ENCODE measurements at regions not wholly inside any gene's neighbourhood (a gene's known extent, or its start where the extent isn't known, plus 50 kb on each side); places are given as distances from the start of the nearest gene placed in this dataset.
"Not testable (repeated sequence)": the region's sequence is repeated elsewhere in the genome, so short reads cannot be mapped to it uniquely, and the experiment has no call there.

DNA sequence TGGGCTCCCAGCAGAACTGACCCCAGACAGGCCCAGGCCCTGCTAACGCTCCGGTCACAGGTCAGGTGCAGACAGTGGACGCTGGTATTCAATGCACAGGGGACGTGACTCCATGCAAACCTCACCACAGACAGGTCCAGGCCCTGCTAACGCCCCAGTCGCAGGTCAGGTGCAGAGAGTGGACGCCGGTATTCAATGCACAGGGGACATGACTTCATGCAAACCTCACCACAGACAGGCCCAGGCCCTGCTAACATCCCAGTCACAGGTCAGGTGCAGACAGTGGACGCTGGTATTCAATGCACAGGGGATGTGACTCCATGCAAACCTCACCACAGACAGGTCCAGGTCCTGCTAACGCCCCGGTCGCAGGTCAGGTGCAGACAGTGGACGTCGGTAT, 98.5 kb downstream of the SHOX start:
- H3K4me3 Mint-ChIP-seq; H3K4me1 Mint-ChIP-seq (ENCODE audit: low read depth in 2 of 2); DNase-seq; H3K36me3 Mint-ChIP-seq (ENCODE audit: insufficient read depth); H3K27ac Mint-ChIP-seq; ATAC-seq (replicated peaks); H3K27me3 Mint-ChIP-seq: not testable (repeated sequence)
- peaks cover 4 to 12% of the 10 kb centered on the region in 2 donors for H3K9me3 Mint-ChIP-seq

DNA sequence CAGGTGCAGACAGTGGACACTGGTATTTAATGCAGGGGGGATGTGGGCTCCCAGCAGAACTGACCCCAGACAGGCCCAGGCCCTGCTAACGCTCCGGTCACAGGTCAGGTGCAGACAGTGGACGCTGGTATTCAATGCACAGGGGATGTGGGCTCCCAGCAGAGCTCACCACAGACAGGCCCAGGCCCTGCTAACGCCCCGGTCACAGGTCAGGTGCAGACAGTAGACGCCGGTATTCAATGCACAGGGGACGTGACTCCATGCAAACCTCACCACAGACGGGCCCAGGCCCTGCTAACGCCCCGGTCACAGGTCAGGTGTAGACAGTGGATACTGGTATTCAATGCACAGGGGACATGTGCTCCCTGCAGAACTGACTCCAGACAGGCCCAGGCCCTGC, 98.0 kb downstream of the SHOX start:
- not testable (repeated sequence) for H3K27me3 Mint-ChIP-seq; H3K4me1 Mint-ChIP-seq (ENCODE audit: low read depth in 2 of 2); H3K4me3 Mint-ChIP-seq; ATAC-seq (replicated peaks); DNase-seq; H3K36me3 Mint-ChIP-seq (ENCODE audit: insufficient read depth); H3K27ac Mint-ChIP-seq
- H3K9me3 Mint-ChIP-seq = peaks cover 9 to 15% of the 10 kb centered on the region in 2 donors

DNA sequence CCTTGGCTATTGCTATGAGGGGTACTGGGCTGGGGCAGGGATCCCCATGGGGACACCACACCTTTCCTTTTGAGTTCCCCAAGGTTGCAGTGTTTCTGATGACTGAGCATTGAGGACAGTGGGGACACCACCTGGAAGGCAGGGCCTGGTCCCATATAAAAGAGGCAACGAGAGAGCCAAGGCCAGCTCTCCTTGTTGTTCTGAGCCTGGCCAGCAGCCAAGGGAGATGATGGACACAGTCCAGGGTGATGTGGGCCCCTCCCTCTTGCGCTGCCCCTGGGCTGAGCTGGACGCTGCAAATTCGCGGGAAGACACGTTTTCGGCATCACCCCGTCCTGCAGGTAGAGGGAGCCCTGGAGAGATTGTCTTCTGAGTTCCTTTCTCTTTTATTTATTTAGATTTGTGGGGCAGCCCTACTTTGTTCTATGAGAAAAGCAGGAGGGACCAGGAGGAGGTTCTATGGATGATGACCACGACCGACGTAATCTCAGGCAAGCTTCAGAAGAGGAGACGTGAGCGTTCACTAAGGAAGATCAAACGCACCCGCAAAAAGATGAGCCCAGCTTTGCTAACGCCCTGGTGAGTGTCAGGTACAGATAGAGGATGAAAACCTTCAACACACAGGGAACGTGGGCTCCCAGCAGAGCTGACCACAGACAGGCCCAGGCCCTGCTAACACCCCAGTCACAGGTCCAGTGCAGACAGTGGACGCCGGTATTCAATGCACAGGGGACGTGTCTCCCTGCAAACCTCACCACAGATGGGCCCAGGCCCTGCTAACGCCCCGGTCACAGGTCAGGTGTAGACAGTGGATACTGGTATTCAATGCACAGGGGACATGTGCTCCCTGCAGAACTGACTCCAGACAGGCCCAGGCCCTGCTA, 97.4 kb downstream of the SHOX start:
- ATAC-seq (replicated peaks) (no peak), DNase-seq (no peak)
- H3K27ac Mint-ChIP-seq = no peak overlapping the region
- H3K27me3 Mint-ChIP-seq = no peaks in the 10 kb centered on the region
- H3K4me3 Mint-ChIP-seq = no peak overlapping the region
- peaks cover 13 to 16% of the 10 kb centered on the region in 2 donors for H3K9me3 Mint-ChIP-seq
- peaks cover 3% of the 10 kb centered on the region for H3K36me3 Mint-ChIP-seq (ENCODE audit: insufficient read depth)
- H3K4me1 Mint-ChIP-seq (ENCODE audit: low read depth in 2 of 2) = peaks cover 0 to 6% of the 10 kb centered on the region in 2 donors

DNA sequence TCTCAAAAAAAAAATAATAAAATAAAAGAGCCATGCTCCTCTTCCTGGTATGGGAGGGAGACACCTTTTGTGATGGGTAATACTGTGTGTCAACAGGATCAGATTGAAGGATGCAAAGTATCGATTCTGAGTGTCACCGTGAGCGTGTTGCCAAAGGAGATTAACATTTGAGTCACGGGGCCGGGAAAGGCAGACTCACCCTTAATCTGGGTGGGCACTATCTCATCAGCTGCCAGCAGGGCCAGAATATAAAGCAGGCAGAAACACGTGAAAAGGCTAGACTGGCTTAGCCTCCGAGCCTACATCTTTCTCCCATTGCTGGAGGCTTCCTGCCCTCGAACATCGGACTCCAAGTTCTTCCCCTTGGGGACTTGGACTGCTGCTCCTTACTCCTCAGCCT, 95.4 kb downstream of the SHOX start:
- DNase-seq (no peak), ATAC-seq (replicated peaks) (no peak)
- Mint-ChIP-seq H3K27me3 (no peaks in the 10 kb centered on the region), H3K4me1 (ENCODE audit: low read depth in 2 of 2) (peaks cover 0 to 6% of the 10 kb centered on the region in 2 donors), H3K4me3 (no peak overlapping the region), H3K36me3 (ENCODE audit: insufficient read depth) (peaks cover 3% of the 10 kb centered on the region), H3K27ac (no peak overlapping the region), H3K9me3 (peaks cover 13 to 18% of the 10 kb centered on the region in 2 donors)

DNA sequence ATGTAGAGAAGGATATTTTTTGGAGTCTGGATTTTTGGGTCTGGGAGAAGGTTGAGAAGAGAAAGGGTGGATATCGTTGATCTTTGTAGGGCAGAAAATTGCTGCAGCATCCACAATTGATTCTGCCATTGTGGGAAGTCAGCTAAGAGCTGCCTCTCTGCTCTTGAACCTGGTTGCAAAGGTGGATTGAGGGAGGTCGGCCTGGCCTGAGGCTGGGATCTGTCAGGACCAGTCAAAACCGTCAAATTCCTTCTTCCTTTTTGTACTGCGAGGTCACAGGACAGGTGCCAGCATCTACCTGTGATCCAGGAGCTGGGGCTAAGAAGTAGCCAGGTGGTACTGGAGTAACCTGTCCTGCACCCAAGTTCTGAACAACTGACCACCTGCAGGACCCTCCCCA, 93.7 kb downstream of the SHOX start:
- H3K27ac Mint-ChIP-seq = peak overlapping the region in 1 of 2 donors; percentile 13
- H3K4me1 Mint-ChIP-seq (ENCODE audit: low read depth in 2 of 2) = peaks cover 0 to 6% of the 10 kb centered on the region in 2 donors
- H3K36me3 Mint-ChIP-seq (ENCODE audit: insufficient read depth) = peaks cover 3% of the 10 kb centered on the region
- no peak for ATAC-seq (replicated peaks)
- peaks cover 13 to 17% of the 10 kb centered on the region in 2 donors for H3K9me3 Mint-ChIP-seq
- no peak overlapping the region for H3K4me3 Mint-ChIP-seq
- no peak for DNase-seq
- H3K27me3 Mint-ChIP-seq = no peaks in the 10 kb centered on the region

DNA sequence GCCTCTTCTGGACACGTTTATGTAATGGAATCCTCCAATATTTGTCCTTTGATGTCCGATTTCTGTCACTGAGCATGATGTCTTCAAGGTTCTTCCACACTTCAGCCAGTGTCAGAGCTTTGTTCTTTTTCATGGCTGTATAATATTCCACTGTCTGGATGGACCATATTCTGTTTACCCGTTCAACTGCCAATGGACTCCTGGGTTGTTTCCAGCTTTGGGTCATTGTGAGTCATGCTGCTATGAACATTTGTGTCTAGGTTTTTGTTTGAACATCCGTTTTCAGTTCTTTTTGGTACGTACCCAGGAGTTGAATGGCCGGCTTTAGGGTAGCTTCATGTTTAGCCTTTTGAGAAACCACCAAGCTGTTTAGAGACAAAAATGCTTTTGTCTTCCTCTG, 93.2 kb downstream of the SHOX start:
- H3K4me1 Mint-ChIP-seq (ENCODE audit: low read depth in 2 of 2) = peaks cover 0 to 6% of the 10 kb centered on the region in 2 donors
- DNase-seq (no peak), ATAC-seq (replicated peaks) (no peak)
- H3K4me3 Mint-ChIP-seq = no peak overlapping the region
- H3K27me3 Mint-ChIP-seq = no peaks in the 10 kb centered on the region
- H3K9me3 Mint-ChIP-seq = peaks cover 13 to 17% of the 10 kb centered on the region in 2 donors
- H3K27ac Mint-ChIP-seq = no peak overlapping the region
- H3K36me3 Mint-ChIP-seq (ENCODE audit: insufficient read depth) = peaks cover 3% of the 10 kb centered on the region

DNA sequence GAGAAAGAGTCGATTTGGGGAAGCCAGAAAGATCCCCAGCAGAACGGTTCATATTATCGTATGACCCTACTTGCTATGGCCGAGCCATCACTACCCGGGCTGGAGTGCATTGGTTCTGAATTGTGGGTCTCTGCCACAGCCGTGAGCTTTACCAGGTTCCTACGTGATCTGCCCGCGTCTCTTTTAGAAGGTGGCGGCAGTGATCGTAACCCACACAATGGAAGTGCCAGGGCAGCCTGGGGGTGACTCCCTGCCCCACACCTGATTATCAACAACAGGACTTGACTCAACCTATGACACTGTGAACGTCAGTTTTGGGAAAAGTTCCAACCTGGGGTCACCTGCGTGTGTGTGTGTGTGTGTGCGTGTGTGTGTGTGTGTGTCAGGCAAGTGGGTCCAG, 90.8 kb downstream of the SHOX start:
- no peak overlapping the region for H3K4me3 Mint-ChIP-seq
- peaks cover 0 to 6% of the 10 kb centered on the region in 2 donors for H3K4me1 Mint-ChIP-seq (ENCODE audit: low read depth in 2 of 2)
- no peaks in the 10 kb centered on the region for H3K27me3 Mint-ChIP-seq
- H3K27ac Mint-ChIP-seq = no peak overlapping the region
- DNase-seq (no peak), ATAC-seq (replicated peaks) (no peak)
- peaks cover 3% of the 10 kb centered on the region for H3K36me3 Mint-ChIP-seq (ENCODE audit: insufficient read depth)
- peaks cover 13 to 23% of the 10 kb centered on the region in 2 donors for H3K9me3 Mint-ChIP-seq

DNA sequence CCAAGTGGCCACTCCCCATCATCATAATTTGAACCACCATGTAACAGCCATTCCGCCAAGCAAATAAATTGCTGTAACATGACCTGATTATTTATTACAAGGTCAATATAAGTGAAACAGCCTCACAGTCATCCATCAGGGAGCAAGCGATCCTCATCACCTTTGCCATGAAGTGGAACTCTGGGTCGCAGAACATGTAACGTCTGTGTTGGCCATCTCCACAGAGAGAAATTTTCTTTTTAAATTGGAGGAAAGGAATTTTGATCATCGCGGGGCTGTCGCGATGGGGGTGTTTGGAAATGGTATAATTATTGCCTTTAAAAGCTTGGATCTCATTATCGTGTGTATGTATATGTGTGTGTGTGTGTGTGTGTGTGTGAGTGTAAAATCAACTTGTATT, 90.2 kb downstream of the SHOX start:
- H3K4me3 Mint-ChIP-seq = no peak overlapping the region
- DNase-seq (no peak), ATAC-seq (replicated peaks) (no peak)
- H3K36me3 Mint-ChIP-seq (ENCODE audit: insufficient read depth) = peaks cover 3% of the 10 kb centered on the region
- no peak overlapping the region for H3K27ac Mint-ChIP-seq
- H3K9me3 Mint-ChIP-seq = peaks cover 13 to 23% of the 10 kb centered on the region in 2 donors
- H3K4me1 Mint-ChIP-seq (ENCODE audit: low read depth in 2 of 2) = peaks cover 0 to 6% of the 10 kb centered on the region in 2 donors
- no peaks in the 10 kb centered on the region for H3K27me3 Mint-ChIP-seq

DNA sequence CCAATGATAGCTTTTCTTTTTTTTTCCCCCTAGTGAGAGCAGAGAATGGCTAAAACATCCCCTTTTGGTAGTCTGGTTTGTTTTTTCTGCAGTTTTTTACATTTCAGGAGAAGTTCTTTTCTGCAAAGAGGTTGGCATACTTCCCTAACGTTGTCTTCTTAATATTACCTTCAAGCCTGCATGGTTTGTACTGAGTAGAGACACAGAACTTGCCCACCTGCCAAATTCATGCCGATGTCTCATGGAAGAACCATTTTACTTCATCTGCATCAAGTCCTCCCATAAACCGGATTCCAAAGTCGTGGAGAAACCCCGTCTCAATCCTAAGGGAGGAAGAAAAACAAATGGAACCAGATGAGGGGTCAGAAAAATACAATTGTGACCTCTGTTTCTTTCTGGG, 89.7 kb downstream of the SHOX start:
- H3K9me3 Mint-ChIP-seq = peaks cover 13 to 23% of the 10 kb centered on the region in 2 donors
- no peak for DNase-seq

DNA sequence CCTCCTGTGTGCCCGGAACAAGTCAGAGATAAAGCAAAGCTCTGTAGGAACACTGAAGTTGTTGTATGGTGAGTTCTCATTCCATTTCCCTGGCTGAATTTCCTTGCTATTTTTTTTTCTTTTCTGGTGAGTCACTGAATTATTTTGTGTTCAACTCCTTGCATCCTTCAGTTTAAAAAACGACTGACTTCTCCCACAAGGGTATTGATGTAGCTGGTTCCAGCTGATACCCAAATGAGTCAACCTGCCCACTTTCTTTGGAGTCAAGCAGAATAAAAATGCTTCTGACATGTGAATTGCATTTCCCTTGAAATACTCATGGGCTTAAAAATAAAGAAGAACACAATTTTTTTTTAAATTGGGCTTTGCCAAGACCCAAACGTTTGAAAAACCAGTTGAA, 85.5 kb downstream of the SHOX start:
- Mint-ChIP-seq H3K27me3 (no peaks in the 10 kb centered on the region), H3K4me3 (no peak overlapping the region)

More for the DNA sequence above, 89.7 kb downstream of the SHOX start:
- no peak for ATAC-seq (replicated peaks)
- H3K27ac Mint-ChIP-seq = no peak overlapping the region
- no peak overlapping the region for H3K4me3 Mint-ChIP-seq
- peaks cover 0 to 6% of the 10 kb centered on the region in 2 donors for H3K4me1 Mint-ChIP-seq (ENCODE audit: low read depth in 2 of 2)
- no peaks in the 10 kb centered on the region for H3K27me3 Mint-ChIP-seq
- H3K36me3 Mint-ChIP-seq (ENCODE audit: insufficient read depth) = peaks cover 3% of the 10 kb centered on the region

DNA sequence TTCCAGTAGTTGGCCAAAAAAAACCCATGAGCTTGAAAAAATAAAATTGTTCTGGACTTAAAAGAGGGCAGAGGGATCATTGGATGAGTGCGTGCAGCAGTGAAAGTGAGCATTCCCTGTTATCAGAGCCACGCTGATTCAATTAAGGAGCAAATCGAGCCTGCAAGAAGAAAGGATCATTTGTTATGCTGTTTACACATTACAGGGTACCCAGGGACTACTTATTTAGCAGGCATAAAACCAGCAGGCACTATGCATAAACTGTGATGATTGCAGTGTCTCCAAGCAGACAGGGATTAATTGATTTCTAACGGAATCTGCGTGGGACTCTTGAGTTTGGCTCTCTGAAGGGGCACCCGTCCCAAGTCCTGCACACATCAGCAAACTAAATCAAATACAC, 83.5 kb downstream of the SHOX start:
- ATAC-seq (replicated peaks) (no peak), DNase-seq (no peak)
- H3K4me1 Mint-ChIP-seq (ENCODE audit: low read depth in 2 of 2) = no peaks in the 10 kb centered on the region
- no peaks in the 10 kb centered on the region for H3K27me3 Mint-ChIP-seq
- no peak overlapping the region for H3K4me3 Mint-ChIP-seq
- peaks cover 13% of the 10 kb centered on the region in 2 donors for H3K9me3 Mint-ChIP-seq
- no peak overlapping the region for H3K27ac Mint-ChIP-seq
- no peaks in the 10 kb centered on the region for H3K36me3 Mint-ChIP-seq (ENCODE audit: insufficient read depth)

More for the DNA sequence above, 85.5 kb downstream of the SHOX start:
- no peak overlapping the region for H3K27ac Mint-ChIP-seq
- H3K4me1 Mint-ChIP-seq (ENCODE audit: low read depth in 2 of 2) = no peaks in the 10 kb centered on the region
- DNase-seq (no peak), ATAC-seq (replicated peaks) (no peak)
- H3K9me3 Mint-ChIP-seq = peaks cover 8 to 19% of the 10 kb centered on the region in 2 donors
- no peaks in the 10 kb centered on the region for H3K36me3 Mint-ChIP-seq (ENCODE audit: insufficient read depth)
